Osteocyte (in vitro differentiated cells): ENCODE measurements at regions not wholly inside any gene's neighbourhood (a gene's known extent, or its start where the extent isn't known, plus 50 kb on each side); places are given as distances from the start of the nearest gene placed in this dataset.

ENCODE experiments used
- DNase-seq: peaks from one replicate; pipeline ENCODE4 v3.0.0; 2021; ENCODE audit warnings: mixed read lengths; ENCODE audit not compliant: unreplicated experiment; ENCODE audit errors: extremely low spot score
- H3K27ac Mint-ChIP-seq: one replicate; pipeline ENCODE4 v1.8.0; 2021; ENCODE audit warnings: mild to moderate bottlenecking, mixed read lengths; ENCODE audit not compliant: unreplicated experiment
- H3K27me3 Mint-ChIP-seq: one replicate; pipeline ENCODE4 v1.8.0; 2021; ENCODE audit warnings: mixed read lengths; ENCODE audit not compliant: unreplicated experiment
- H3K36me3 Mint-ChIP-seq: one replicate; pipeline ENCODE4 v1.8.0; 2021; ENCODE audit warnings: mixed read lengths; ENCODE audit not compliant: unreplicated experiment
- H3K4me1 Mint-ChIP-seq: one replicate; pipeline ENCODE4 v1.8.0; 2021; ENCODE audit warnings: mixed read lengths; ENCODE audit not compliant: unreplicated experiment
- H3K4me3 Mint-ChIP-seq: one replicate; pipeline ENCODE4 v1.8.0; 2021; ENCODE audit warnings: mild to moderate bottlenecking, moderate library complexity, mixed read lengths; ENCODE audit not compliant: unreplicated experiment
- H3K9me3 Mint-ChIP-seq: one replicate; pipeline ENCODE4 v1.8.0; 2021; ENCODE audit warnings: mixed read lengths; ENCODE audit not compliant: unreplicated experiment
- TF ChIP-seq, protein P1 (sequence below): fragments of 200-600 bp; sonication (generic); IDR thresholded peaks from 2 replicates; pipeline ENCODE4 v1.5.0; 2021; ENCODE audit warnings: antibody characterized with exemption, mild to moderate bottlenecking, moderate library complexity

DNA sequence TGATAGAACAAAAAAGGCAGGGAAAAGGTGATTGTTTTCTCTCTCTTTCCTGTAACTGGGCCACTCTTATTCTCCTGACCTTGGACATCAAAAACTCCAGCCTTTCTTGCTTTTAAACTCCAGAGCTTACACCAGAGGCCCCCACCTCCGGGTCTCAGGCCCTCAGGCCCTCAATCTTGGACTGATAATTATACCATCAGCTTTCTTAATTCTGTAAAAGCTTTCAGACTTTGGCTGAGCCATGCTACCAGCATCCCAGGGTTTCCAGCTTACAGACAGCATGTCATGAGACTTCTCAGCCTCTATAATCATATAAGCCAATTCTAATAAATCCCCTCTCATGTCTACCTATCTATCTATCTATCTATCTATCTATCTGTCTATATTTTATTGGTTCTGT is 137.7 kb downstream of the SNX18 start:
- TF ChIP-seq, protein P1, sequence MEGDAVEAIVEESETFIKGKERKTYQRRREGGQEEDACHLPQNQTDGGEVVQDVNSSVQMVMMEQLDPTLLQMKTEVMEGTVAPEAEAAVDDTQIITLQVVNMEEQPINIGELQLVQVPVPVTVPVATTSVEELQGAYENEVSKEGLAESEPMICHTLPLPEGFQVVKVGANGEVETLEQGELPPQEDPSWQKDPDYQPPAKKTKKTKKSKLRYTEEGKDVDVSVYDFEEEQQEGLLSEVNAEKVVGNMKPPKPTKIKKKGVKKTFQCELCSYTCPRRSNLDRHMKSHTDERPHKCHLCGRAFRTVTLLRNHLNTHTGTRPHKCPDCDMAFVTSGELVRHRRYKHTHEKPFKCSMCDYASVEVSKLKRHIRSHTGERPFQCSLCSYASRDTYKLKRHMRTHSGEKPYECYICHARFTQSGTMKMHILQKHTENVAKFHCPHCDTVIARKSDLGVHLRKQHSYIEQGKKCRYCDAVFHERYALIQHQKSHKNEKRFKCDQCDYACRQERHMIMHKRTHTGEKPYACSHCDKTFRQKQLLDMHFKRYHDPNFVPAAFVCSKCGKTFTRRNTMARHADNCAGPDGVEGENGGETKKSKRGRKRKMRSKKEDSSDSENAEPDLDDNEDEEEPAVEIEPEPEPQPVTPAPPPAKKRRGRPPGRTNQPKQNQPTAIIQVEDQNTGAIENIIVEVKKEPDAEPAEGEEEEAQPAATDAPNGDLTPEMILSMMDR = no peak
- DNase-seq = no peak
- Mint-ChIP-seq H3K27me3 (no peaks in the 10 kb centered on the region), H3K9me3 (no peaks in the 10 kb centered on the region), H3K36me3 (no peaks in the 10 kb centered on the region), H3K4me3 (no peak overlapping the region), H3K4me1 (peaks cover 23% of the 10 kb centered on the region), H3K27ac (no peak overlapping the region)

DNA sequence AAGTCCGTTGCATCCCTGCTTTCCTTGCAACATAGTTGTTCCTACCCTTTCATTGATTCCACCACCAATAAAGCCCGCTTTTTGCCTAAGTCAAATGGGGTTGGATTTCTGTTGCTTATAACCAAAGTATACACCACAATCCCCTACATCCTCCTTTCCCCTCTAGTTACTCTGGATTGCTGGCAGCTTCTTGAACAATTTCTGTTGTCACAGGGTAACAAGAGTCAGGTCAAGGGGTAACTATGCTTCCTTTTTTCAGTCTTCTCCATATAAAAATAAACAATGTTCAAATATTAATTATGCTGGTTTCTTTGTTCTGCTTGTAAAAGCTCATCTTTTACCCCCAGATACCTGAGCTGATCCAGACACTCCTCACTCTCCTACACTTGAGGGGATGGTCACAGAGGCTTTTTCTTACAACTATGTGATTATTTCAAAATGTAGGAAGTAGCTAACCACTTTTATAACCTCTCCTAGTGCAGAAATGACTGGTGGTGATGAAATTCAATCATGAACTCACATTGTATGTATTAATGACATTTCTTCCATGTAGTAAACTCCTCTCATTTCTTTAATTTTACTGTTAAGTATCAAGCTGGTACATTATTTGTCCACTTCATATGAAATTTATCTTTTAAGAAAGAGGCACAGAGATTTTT is 136.5 kb downstream of the SNX18 start:
- TF ChIP-seq, protein P1 = no peak
- H3K4me1 Mint-ChIP-seq = peaks cover 21% of the 10 kb centered on the region
- no peak overlapping the region for H3K27ac Mint-ChIP-seq
- no peaks in the 10 kb centered on the region for H3K9me3 Mint-ChIP-seq
- DNase-seq = no peak
- no peaks in the 10 kb centered on the region for H3K27me3 Mint-ChIP-seq
- no peaks in the 10 kb centered on the region for H3K36me3 Mint-ChIP-seq
- H3K4me3 Mint-ChIP-seq = no peak overlapping the region

DNA sequence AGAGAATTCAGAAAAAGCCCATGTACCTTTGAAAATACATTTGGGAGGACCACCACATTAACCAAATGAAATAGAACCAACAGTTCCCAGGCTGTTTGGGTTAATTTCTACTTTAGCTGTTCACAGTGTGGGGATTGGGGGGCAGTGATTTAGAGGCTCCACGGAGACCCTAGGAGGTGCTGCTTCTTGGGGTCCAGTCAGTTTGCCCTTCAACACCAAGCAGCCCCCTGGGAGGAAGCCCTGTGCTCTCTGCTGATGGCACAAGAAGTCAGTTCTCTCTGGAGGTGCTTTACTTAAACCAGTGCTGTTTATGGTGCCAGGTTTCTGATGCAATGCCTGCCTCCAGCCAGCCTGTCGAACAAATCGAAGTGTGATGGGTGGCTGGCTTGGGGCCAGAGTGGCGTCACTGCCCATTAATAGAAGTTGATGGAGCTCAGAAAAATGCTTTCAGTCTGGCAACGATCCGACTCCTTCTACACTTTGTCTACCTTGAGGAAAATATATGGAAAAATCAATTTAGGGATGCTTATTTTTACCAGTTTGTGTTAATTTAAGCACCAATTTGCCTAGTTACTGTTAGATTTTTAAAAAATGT is 134.0 kb downstream of the SNX18 start:
- peaks cover 31% of the 10 kb centered on the region for H3K4me1 Mint-ChIP-seq
- H3K27me3 Mint-ChIP-seq = no peaks in the 10 kb centered on the region
- H3K4me3 Mint-ChIP-seq = no peak overlapping the region
- H3K9me3 Mint-ChIP-seq = no peaks in the 10 kb centered on the region
- no peaks in the 10 kb centered on the region for H3K36me3 Mint-ChIP-seq
- H3K27ac Mint-ChIP-seq = peak overlapping the region; percentile 42
- TF ChIP-seq, protein P1 = no peak
- DNase-seq = no peak

DNA sequence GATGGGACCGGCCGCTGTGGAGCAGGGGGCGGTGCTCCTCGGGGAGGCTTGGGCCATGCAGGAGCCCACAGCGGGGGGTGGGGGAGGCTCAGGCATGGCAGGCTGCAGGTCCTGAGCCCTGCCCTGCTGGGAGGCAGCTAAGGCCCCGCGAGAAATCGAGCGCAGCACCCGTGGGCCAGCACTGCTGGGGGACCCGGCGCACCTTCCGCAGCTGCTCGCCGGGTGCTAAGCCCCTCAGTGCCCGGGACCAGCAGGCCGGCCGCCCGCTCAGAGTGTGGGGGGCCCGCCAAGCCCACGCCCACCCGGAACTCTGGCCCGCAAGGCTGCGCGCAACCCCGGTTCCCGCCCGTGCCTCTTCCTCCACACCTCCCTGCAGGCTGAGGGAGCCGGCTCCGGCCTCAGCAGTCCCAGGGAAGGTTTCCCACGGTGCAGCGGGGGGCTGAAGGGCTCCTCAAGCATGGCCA is 131.5 kb downstream of the SNX18 start:
- no peaks in the 10 kb centered on the region for H3K27me3 Mint-ChIP-seq
- peaks cover 44% of the 10 kb centered on the region for H3K4me1 Mint-ChIP-seq
- H3K9me3 Mint-ChIP-seq = no peaks in the 10 kb centered on the region
- H3K4me3 Mint-ChIP-seq = no peak overlapping the region
- no peak overlapping the region for H3K27ac Mint-ChIP-seq
- TF ChIP-seq, protein P1 = no peak
- H3K36me3 Mint-ChIP-seq = no peaks in the 10 kb centered on the region
- no peak for DNase-seq

DNA sequence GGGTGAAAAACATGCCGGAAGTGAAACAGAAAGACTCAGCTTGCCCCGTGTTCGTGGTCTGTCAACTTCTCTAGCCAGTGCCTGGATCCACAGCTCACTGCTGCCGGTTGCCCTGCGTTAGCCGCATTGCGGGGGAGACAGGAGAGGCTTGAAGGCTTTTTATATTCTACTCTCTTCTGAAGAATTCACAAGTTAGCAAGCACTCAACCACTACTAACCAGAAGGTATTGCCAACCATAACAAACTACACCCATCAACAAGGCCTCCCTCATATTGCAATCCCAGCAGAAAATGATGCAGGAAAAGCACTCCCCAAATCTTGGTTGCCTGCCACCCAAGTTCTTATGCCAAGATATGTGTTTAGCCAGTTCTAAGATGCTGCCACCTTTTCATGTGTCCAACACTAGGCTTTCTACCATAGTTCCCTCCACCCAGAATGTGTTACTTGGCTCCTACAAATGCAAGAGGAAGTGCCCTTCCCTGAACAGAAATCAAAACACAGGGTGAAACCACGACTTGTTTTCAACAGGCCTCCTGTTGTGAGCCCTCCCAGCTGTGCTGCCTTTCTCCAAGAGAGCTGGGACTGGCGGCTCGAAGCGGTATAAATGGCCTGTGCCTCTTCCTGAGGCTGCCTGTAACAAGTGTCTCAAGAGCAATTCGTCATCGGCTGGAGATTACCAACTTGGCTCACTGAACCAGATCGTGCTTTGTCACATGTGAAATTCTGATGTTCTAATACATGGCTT is 129.0 kb downstream of the SNX18 start:
- DNase-seq = peak; percentile 88
- Mint-ChIP-seq H3K27me3 (no peaks in the 10 kb centered on the region), H3K4me1 (peaks cover 41% of the 10 kb centered on the region), H3K9me3 (no peaks in the 10 kb centered on the region), H3K36me3 (no peaks in the 10 kb centered on the region), H3K27ac (peak overlapping the region; percentile 83), H3K4me3 (peak overlapping the region; percentile 17)
- TF ChIP-seq, protein P1 = no peak
